22Rv1 (cell line): ENCODE measurements at regions not wholly inside any gene's neighbourhood (a gene's known extent, or its start where the extent isn't known, plus 50 kb on each side); places are given as distances from the start of the nearest gene placed in this dataset.

Source experiments
- ZFX ChIP-seq: fragments of 450-650 bp; IDR thresholded peaks from 2 replicates; pipeline ENCODE4 v1.6.1; 2017; ENCODE audit warnings: antibody characterized with exemption, borderline replicate concordance
- TF ChIP-seq, protein P1 (sequence below): fragments of 450-650 bp; IDR thresholded peaks from 2 replicates; pipeline ENCODE4 v1.5.1; 2017; ENCODE audit warnings: mild to moderate bottlenecking

DNA sequence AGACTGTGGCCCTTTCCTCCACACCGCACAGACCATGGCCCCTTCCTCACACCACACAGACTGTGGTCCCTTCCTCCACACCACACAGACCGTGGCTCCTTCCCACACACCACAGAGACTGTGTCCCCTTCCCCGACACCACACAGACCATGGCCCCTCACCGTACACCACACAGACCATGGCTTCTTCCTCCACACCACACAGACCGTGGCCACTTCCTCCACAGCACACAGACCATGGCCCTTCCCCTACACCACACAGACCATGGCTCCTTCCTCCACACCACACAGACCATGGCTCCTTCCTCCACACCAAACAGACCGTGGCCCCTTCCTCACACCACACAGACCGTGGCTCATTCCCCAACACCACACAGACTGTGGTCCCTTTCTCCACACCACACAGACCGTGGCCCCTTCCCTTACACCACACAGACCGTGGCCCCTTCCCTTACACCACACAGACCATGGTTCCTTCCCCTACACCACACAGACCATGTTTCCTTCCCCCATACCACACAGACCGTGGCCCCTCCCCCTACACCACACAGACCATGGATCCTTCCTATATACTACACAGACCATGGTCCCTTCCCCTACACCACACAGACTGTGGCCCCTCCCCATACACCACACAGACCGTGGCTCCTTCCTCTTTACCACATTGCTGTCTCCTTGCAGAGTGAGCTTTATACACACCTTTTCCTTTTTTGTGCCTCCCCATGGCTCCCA lies 297.5 kb upstream of the FOXF1 start:
- TF ChIP-seq, protein P1, sequence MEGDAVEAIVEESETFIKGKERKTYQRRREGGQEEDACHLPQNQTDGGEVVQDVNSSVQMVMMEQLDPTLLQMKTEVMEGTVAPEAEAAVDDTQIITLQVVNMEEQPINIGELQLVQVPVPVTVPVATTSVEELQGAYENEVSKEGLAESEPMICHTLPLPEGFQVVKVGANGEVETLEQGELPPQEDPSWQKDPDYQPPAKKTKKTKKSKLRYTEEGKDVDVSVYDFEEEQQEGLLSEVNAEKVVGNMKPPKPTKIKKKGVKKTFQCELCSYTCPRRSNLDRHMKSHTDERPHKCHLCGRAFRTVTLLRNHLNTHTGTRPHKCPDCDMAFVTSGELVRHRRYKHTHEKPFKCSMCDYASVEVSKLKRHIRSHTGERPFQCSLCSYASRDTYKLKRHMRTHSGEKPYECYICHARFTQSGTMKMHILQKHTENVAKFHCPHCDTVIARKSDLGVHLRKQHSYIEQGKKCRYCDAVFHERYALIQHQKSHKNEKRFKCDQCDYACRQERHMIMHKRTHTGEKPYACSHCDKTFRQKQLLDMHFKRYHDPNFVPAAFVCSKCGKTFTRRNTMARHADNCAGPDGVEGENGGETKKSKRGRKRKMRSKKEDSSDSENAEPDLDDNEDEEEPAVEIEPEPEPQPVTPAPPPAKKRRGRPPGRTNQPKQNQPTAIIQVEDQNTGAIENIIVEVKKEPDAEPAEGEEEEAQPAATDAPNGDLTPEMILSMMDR = no peak
- no peak for TF ChIP-seq ZFX
